Testis (tissue), 2 donors: ENCODE measurements at regions not wholly inside any gene's neighbourhood (a gene's known extent, or its start where the extent isn't known, plus 50 kb on each side); places are given as distances from the start of the nearest gene placed in this dataset.

Source experiments
- CTCF ChIP-seq, 3 experiments: fragments of 450-650 bp in 2 of 3; fragments of 200-600 bp in 1 of 3; sonication (generic) in 1 of 3; IDR thresholded peaks; one replicate each; pipeline ENCODE4 v1.5.1; 2016 to 2019; ENCODE audit warnings: antibody characterized with exemption in 3 of 3, mild to moderate bottlenecking in 2 of 3, moderate library complexity in 1 of 3
- POLR2A ChIP-seq: fragments of 450-650 bp; IDR thresholded peaks from one replicate; pipeline ENCODE4 v1.6.1; 2017; ENCODE audit warnings: antibody characterized with exemption, mild to moderate bottlenecking, moderate library complexity

- TF ChIP-seq CTCF (IDR thresholded peaks at IDR 0.05) (no peak), POLR2A (no peak)
Measured at GRCh38 chr3:159565313-159565712, 423.3 kb upstream of the IL12A start.
